CD14-positive monocyte (primary cell): ENCODE measurements at regions not wholly inside any gene's neighbourhood (a gene's known extent, or its start where the extent isn't known, plus 50 kb on each side); places are given as distances from the start of the nearest gene placed in this dataset.

Experiments used
- DNase-seq, 3 donors: peaks; one replicate each; pipeline ENCODE4 v3.0.0-alpha.2; 2011 to 2022
- H2AFZ ChIP-seq: 2 replicates; pipeline ENCODE4 v1.6.0; 2012; ENCODE audit warnings: mild to moderate bottlenecking, low read depth, low read length, inconsistent platforms; ENCODE audit not compliant: insufficient read depth, poor library complexity, severe bottlenecking
- H3K27ac ChIP-seq, 2 donors: 1 replicate in 1 of 2; 2 replicates in 1 of 2; pipeline ENCODE4 v1.5.1; 2012 to 2013; ENCODE audit warnings: low read length in 2 of 2, control low read depth in 1 of 2, inconsistent platforms in 1 of 2, low read depth in 1 of 2, mild to moderate bottlenecking in 1 of 2
- H3K27me3 ChIP-seq, 2 donors: one replicate each; pipeline versions ENCODE4 v1.6.0 to v1.6.1; 2011 to 2013; ENCODE audit warnings: low read length in 2 of 2; ENCODE audit not compliant: control insufficient read depth in 2 of 2, insufficient read depth in 2 of 2
- H3K36me3 ChIP-seq, 2 donors: replicated peaks in 1 of 2; 1 replicate in 1 of 2; 2 replicates in 1 of 2; pipeline versions ENCODE4 v1.5.1 to v1.6.1; 2012 to 2013; ENCODE audit warnings: low read length in 2 of 2, control low read depth in 1 of 2, inconsistent platforms in 1 of 2, mild to moderate bottlenecking in 1 of 2; ENCODE audit not compliant: insufficient read depth in 2 of 2, control insufficient read depth in 1 of 2
- H3K4me1 ChIP-seq, 2 donors: 1 replicate in 1 of 2; 2 replicates in 1 of 2; pipeline versions ENCODE4 v1.5.1 to v1.6.1; 2012 to 2013; ENCODE audit warnings: low read length in 2 of 2, control low read depth in 1 of 2, inconsistent platforms in 1 of 2, mild to moderate bottlenecking in 1 of 2, moderate library complexity in 1 of 2; ENCODE audit not compliant: insufficient read depth in 2 of 2, control insufficient read depth in 1 of 2
- H3K4me2 ChIP-seq: replicated peaks from 2 replicates; pipeline ENCODE3; 2012; ENCODE audit warnings: low read length, moderate library complexity, mild to moderate bottlenecking; ENCODE audit not compliant: poor library complexity, severe bottlenecking; ENCODE audit errors: extremely low read depth
- H3K4me3 ChIP-seq, 3 experiments: fragments of 200-600 bp in 1 of 3; sonication (generic) in 1 of 3; replicated peaks in 1 of 3; 1 replicate in 2 of 3; 2 replicates in 1 of 3; pipeline ENCODE4 v1.5.1; 2011 to 2013; ENCODE audit warnings: low read length in 3 of 3, mild to moderate bottlenecking in 3 of 3, control low read depth in 2 of 3, low read depth in 2 of 3, inconsistent platforms in 1 of 3, moderate library complexity in 1 of 3
- H3K79me2 ChIP-seq: 2 replicates; pipeline ENCODE4 v1.6.0; 2012; ENCODE audit warnings: mild to moderate bottlenecking, control low read depth, inconsistent platforms, low read length, moderate library complexity; ENCODE audit not compliant: insufficient read depth
- H3K9ac ChIP-seq: 2 replicates; pipeline ENCODE4 v1.6.0; 2017; ENCODE audit warnings: low read length, mild to moderate bottlenecking; ENCODE audit not compliant: insufficient read depth, poor library complexity, severe bottlenecking
- H3K9me3 ChIP-seq, 2 donors: replicated peaks in 1 of 2; 1 replicate in 1 of 2; 2 replicates in 1 of 2; pipeline versions ENCODE4 v1.5.1 to v1.6.1; 2012 to 2013; ENCODE audit warnings: low read length in 2 of 2, control low read depth in 1 of 2; ENCODE audit not compliant: control insufficient read depth in 1 of 2, insufficient read depth in 1 of 2
- H4K20me1 ChIP-seq: 2 replicates; pipeline ENCODE4 v1.6.0; 2012; ENCODE audit warnings: mild to moderate bottlenecking, low read length, control low read depth, moderate library complexity; ENCODE audit not compliant: insufficient read depth
- H3K27ac Mint-ChIP-seq, 7 donors: one replicate each; pipeline ENCODE4 v1.8.0; 2020; ENCODE audit warnings: mild to moderate bottlenecking in 7 of 7, mixed read lengths in 7 of 7, moderate library complexity in 6 of 7, inconsistent platforms in 2 of 7
- H3K27me3 Mint-ChIP-seq, 3 donors: one replicate each; pipeline ENCODE4 v1.8.0; 2021 to 2022; ENCODE audit warnings: low read depth in 3 of 3, mild to moderate bottlenecking in 3 of 3, mixed read lengths in 3 of 3, moderate library complexity in 3 of 3, inconsistent platforms in 1 of 3
- H3K36me3 Mint-ChIP-seq, 2 donors: one replicate each; pipeline ENCODE4 v1.8.0; 2020; ENCODE audit warnings: mixed read lengths in 2 of 2, inconsistent platforms in 1 of 2, mild to moderate bottlenecking in 1 of 2
- H3K4me1 Mint-ChIP-seq: one replicate; pipeline ENCODE4 v1.8.0; 2020; ENCODE audit warnings: mild to moderate bottlenecking, mixed read lengths
- H3K4me3 Mint-ChIP-seq, 2 donors: one replicate each; pipeline ENCODE4 v1.8.0; 2020; ENCODE audit warnings: mild to moderate bottlenecking in 2 of 2, mixed read lengths in 2 of 2, moderate library complexity in 1 of 2
- H3K9me3 Mint-ChIP-seq, 7 donors: one replicate each; pipeline ENCODE4 v1.8.0; 2020 to 2022; ENCODE audit warnings: mixed read lengths in 7 of 7, mild to moderate bottlenecking in 6 of 7, moderate library complexity in 6 of 7, inconsistent platforms in 2 of 7
- WGBS: methylation state at CpG from one replicate; pipeline ENCODE4 v1.1.5; 2013; ENCODE audit warnings: missing lambda C conversion rate; ENCODE audit not compliant: insufficient coverage; 5-methylcytosine and 5-hydroxymethylcytosine counted together
- intact Hi-C, 2 donors: fragments of 100-400 bp; cut with micrococcal nuclease; formaldehyde crosslinking; loops; one replicate each; pipeline versions ENCODE4 v1.15.0 to v1.15.1; 2023
- TF ChIP-seq, protein P1 (sequence below): fragments of 200-600 bp; IDR thresholded peaks from one replicate; pipeline ENCODE4 v1.8.0; 2022; ENCODE audit warnings: antibody characterized with exemption, mild to moderate bottlenecking

DNA sequence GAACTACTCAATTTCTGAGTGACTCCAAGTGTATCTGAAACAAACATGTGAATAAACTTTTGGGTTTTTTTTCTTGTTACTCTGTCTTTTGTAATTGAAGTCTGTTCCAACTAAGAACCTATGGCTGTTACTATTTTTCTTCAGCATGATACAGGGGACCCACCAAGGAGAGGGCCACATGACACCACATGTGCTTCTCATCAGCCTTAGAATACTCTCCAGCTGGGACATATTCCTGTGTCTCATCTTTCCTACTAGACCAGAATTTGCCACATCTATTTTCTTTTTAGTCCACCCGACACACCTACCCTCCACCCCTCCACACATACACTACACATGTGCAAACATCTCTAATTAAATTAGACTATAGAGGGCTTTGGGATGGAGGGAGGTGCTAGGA lies 191.7 kb upstream of the NDUFV2 start:
- Histone ChIP-seq H3K4me2 (no peak overlapping the region), H3K9me3 (no peaks in the 10 kb centered on the region), H3K4me3 (no peak overlapping the region), H3K9ac (no peak overlapping the region), H3K27ac (no peak overlapping the region), H3K36me3 (no peaks in the 10 kb centered on the region), H3K79me2 (no peaks in the 10 kb centered on the region), H3K27me3 (no peaks in the 10 kb centered on the region), H2AFZ (no peak overlapping the region), H4K20me1 (no peaks in the 10 kb centered on the region), H3K4me1 (no peaks in the 10 kb centered on the region)
- Mint-ChIP-seq H3K4me1 (peaks cover 2% of the 10 kb centered on the region), H3K4me3 (no peak overlapping the region), H3K27ac (no peak overlapping the region), H3K36me3 (no peaks in the 10 kb centered on the region), H3K9me3 (peaks cover 1 to 19% (median 13%) of the 10 kb centered on the region in 7 donors), H3K27me3 (peaks cover 0 to 1% (median 1%) of the 10 kb centered on the region in 3 donors)
- TF ChIP-seq, protein P1, sequence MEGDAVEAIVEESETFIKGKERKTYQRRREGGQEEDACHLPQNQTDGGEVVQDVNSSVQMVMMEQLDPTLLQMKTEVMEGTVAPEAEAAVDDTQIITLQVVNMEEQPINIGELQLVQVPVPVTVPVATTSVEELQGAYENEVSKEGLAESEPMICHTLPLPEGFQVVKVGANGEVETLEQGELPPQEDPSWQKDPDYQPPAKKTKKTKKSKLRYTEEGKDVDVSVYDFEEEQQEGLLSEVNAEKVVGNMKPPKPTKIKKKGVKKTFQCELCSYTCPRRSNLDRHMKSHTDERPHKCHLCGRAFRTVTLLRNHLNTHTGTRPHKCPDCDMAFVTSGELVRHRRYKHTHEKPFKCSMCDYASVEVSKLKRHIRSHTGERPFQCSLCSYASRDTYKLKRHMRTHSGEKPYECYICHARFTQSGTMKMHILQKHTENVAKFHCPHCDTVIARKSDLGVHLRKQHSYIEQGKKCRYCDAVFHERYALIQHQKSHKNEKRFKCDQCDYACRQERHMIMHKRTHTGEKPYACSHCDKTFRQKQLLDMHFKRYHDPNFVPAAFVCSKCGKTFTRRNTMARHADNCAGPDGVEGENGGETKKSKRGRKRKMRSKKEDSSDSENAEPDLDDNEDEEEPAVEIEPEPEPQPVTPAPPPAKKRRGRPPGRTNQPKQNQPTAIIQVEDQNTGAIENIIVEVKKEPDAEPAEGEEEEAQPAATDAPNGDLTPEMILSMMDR: no peak
- no CpG with 5 or more reads among the region's 1 CpG for WGBS
- no peak for DNase-seq
- intact Hi-C loops: no loop called here

DNA sequence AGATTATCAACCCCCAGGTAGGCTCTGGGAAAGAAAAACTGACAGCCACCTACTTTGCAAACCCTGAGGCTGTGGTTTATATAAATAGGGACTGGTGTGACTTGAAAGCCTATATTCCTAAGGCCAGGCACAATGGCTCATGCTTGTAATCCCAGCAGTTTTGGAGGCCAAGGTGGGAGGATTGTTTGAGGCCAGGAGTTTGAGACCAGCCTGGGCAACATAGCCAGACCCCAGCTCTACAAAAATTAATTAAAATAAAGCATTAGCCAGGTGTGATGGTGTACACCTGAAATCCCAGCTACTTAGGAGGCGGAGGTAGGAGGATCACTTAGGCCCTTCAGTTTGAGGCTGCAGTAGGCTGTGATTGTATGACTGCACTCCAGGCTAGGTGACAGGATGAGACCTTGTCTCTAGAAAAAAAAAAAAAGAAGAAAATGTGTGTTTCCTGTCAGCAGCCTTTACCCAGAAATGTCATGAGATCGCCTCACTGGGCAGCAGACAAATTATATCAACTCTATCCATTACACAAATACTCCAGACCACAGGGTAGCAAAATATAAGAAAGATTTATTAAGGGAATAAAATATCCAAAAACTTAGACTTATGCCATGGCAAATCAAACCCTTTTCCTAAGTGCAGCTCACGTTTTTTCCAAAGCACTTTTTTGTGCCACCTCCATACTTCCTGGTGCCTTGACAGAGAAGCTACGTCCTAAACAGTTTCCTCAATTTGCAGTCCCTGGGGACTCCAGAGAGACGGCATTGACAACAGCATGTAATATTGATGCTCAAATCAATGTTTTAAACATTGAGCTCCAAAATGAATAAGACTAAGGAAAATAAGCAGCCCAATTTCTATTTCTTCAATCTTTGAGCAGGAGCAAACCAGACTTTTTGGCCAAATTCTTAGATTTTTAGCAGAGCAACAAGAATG lies 190.8 kb upstream of the NDUFV2 start:
- no peak overlapping the region for H3K4me3 ChIP-seq

More for the DNA sequence above, 190.8 kb upstream of the NDUFV2 start:
- no peaks in the 10 kb centered on the region for H3K36me3 Mint-ChIP-seq
- no peaks in the 10 kb centered on the region for H3K27me3 ChIP-seq
- peaks cover 0 to 1% (median 1%) of the 10 kb centered on the region in 3 donors for H3K27me3 Mint-ChIP-seq
- H3K4me1 ChIP-seq: no peaks in the 10 kb centered on the region
- DNase-seq: no peak
- no peak overlapping the region for H2AFZ ChIP-seq
- no peaks in the 10 kb centered on the region for H4K20me1 ChIP-seq
- H3K9ac ChIP-seq: no peak overlapping the region
- H3K36me3 ChIP-seq: no peaks in the 10 kb centered on the region
- peaks cover 2% of the 10 kb centered on the region for H3K4me1 Mint-ChIP-seq
- intact Hi-C loops: no loop called here
- no peaks in the 10 kb centered on the region for H3K79me2 ChIP-seq
- H3K9me3 ChIP-seq: no peaks in the 10 kb centered on the region
- H3K4me3 Mint-ChIP-seq: no peak overlapping the region
- H3K9me3 Mint-ChIP-seq: peaks cover 1 to 16% (median 13%) of the 10 kb centered on the region in 7 donors
- no peak overlapping the region for H3K27ac ChIP-seq
- peak overlapping the region in 1 of 7 donors; percentile 15 for H3K27ac Mint-ChIP-seq
- TF ChIP-seq, protein P1: no peak
- WGBS: 73% methylated on average over 4 of the region's 5 CpGs
- no peak overlapping the region for H3K4me2 ChIP-seq
